Esophagus squamous epithelium (tissue), 4 donors: ENCODE measurements at regions not wholly inside any gene's neighbourhood (a gene's known extent, or its start where the extent isn't known, plus 50 kb on each side); places are given as distances from the start of the nearest gene placed in this dataset.

Experiments
- CTCF ChIP-seq, 6 experiments: fragments of 450-650 bp in 4 of 6; fragments of 200-600 bp in 2 of 6; sonication (generic) in 2 of 6; IDR thresholded peaks; one replicate each; pipeline ENCODE4 v1.5.1; 2016 to 2019; ENCODE audit warnings: antibody characterized with exemption in 6 of 6, mild to moderate bottlenecking in 4 of 6, moderate library complexity in 4 of 6
- POLR2A ChIP-seq, 4 donors: fragments of 450-650 bp; IDR thresholded peaks; one replicate each; pipeline ENCODE4 v1.6.1; 2017; ENCODE audit warnings: antibody characterized with exemption in 4 of 4, mild to moderate bottlenecking in 4 of 4, moderate library complexity in 3 of 4

GRCh38 chr15:92825985-92826384 is 74.1 kb upstream of the CHD2 start:
- no peak for TF ChIP-seq POLR2A (IDR thresholded peaks at IDR 0.05)
- TF ChIP-seq CTCF (IDR thresholded peaks at IDR 0.05) = no peak
